ENCODE measurements at regions not wholly inside any gene's neighbourhood (a gene's known extent, or its start where the extent isn't known, plus 50 kb on each side); places are given as distances from the start of the nearest gene placed in this dataset.

- no peak for TF ChIP-seq EZH2phosphoT487 (IDR thresholded peaks at IDR 0.05; ENCODE audit: low read length)
- TF ChIP-seq CTCF (IDR thresholded peaks at IDR 0.05; ENCODE audit: low read length) = no peak
- no peak for TF ChIP-seq EZH2 (optimal IDR thresholded peaks at IDR 0.05; ENCODE audit: low read depth, low read length)
Observed at GRCh38 chr21:19547951-19548840, 1144.6 kb upstream of the TMPRSS15 start.

Measured in MM.1S (cell line).